Fibroblast of villous mesenchyme (primary cell): ENCODE measurements at regions not wholly inside any gene's neighbourhood (a gene's known extent, or its start where the extent isn't known, plus 50 kb on each side); places are given as distances from the start of the nearest gene placed in this dataset.

Experiments
- DNase-seq: peaks from one replicate; pipeline ENCODE4 v3.0.0-alpha.2; 2010; ENCODE audit warnings: low read depth
- H3K4me3 ChIP-seq: 2 replicates; pipeline ENCODE4 v1.5.1; 2011; ENCODE audit warnings: low read depth, mild to moderate bottlenecking, low read length
- TF ChIP-seq, protein P1 (sequence below): IDR thresholded peaks from 2 replicates; pipeline ENCODE4 v1.5.1; 2012; ENCODE audit warnings: low read depth, mild to moderate bottlenecking, low read length; ENCODE audit not compliant: insufficient read depth

DNA sequence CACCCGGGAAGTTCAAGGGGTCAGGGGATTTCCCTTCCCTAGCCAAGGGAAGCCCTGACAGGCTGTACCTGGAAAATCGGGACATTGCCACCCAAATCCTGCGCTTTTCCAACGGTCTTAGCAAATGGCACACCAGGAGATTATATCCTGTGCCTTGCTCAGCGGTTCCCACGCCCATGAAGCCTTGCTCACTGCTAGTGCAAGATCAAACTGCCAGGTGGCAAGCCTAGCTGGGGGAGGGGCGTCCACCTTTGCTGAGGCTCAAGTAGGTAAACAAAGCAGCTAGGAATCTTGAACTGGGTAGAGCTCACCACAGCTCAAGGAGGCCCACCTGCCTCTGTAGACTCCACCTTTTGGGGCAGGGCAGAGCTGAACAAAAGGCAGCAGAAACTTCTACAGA is 1794.5 kb downstream of the PCDH9 start:
- TF ChIP-seq, protein P1, sequence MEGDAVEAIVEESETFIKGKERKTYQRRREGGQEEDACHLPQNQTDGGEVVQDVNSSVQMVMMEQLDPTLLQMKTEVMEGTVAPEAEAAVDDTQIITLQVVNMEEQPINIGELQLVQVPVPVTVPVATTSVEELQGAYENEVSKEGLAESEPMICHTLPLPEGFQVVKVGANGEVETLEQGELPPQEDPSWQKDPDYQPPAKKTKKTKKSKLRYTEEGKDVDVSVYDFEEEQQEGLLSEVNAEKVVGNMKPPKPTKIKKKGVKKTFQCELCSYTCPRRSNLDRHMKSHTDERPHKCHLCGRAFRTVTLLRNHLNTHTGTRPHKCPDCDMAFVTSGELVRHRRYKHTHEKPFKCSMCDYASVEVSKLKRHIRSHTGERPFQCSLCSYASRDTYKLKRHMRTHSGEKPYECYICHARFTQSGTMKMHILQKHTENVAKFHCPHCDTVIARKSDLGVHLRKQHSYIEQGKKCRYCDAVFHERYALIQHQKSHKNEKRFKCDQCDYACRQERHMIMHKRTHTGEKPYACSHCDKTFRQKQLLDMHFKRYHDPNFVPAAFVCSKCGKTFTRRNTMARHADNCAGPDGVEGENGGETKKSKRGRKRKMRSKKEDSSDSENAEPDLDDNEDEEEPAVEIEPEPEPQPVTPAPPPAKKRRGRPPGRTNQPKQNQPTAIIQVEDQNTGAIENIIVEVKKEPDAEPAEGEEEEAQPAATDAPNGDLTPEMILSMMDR = no peak
- no peak for DNase-seq
- no peak overlapping the region for H3K4me3 ChIP-seq

DNA sequence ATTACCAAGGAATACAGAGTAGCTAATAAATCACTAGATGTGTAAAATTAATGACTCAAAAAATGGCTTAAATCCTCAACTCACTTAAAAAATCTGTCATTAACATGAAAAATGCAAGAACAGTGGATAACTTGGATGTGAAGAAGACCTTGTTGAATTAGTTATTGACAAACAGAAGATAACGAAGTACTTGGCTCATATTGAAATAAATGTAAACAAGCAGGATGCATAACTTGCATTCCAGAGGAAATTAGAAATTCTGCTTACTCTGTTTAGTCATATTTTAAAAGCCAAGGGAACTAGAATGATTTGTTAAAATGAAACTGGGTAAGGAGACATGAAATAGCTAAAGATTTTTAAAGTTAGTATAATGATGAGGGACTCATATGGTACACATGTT is 1812.2 kb downstream of the PCDH9 start:
- DNase-seq = no peak
- TF ChIP-seq, protein P1 = no peak
- no peak overlapping the region for H3K4me3 ChIP-seq

DNA sequence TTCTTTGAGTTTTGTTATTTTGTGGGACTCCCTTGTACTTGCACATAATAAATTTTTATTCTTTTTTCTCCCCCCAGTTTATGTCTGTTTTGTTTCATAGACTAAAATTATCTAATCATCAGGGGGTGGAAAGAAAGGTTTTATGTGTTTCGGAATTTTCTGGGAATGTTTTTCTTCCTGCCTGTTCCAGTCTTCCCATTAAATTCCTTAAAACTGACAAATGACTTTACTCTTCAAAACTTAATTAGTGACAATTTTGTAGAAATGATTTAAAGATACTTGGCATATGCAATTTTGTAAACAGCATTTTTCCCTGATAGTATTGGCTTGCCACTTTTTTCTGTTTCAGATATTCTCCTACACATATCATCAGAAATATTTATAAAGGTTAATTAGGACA is 1813.4 kb downstream of the PCDH9 start:
- H3K4me3 ChIP-seq = no peak overlapping the region
- TF ChIP-seq, protein P1 = no peak
- DNase-seq = no peak

DNA sequence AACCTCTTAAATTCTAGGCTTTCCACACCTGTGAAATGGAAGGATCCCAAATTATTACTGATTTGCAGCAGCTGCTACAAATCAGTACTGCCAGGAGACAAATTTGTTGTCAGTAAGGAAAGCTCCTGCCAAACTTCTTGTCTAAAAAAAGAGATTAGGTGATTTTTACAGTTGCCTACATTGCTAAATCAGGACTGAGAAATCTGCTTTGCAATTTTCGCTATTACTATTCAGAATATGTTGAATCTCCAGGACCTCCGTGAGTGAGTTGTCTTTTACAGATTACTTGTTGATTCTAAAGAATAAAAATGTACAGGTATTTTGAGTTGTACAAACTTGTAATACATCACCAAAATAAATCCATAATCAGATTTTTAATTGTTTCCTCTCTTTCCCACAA is 1815.9 kb downstream of the PCDH9 start:
- TF ChIP-seq, protein P1 = no peak
- no peak for DNase-seq
- H3K4me3 ChIP-seq = no peak overlapping the region

DNA sequence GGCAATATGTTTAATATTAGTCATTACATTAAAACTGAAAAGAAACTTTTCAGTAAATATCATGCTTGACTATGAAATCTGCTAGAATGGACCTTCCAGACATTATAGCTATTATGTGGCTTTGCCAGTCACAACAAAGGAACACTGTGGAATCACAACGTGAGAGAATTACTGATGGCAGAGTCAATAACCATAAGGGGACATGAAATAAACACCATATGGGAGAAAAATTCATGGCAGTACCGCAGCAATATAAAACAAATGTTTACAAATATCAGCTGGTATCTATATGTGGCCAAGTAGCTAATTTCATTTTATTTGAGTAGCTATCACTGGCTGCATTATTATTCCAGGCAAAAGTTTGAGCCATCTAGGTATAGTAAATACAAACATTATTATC is 1818.6 kb downstream of the PCDH9 start:
- no peak for DNase-seq
- TF ChIP-seq, protein P1 = no peak

DNA sequence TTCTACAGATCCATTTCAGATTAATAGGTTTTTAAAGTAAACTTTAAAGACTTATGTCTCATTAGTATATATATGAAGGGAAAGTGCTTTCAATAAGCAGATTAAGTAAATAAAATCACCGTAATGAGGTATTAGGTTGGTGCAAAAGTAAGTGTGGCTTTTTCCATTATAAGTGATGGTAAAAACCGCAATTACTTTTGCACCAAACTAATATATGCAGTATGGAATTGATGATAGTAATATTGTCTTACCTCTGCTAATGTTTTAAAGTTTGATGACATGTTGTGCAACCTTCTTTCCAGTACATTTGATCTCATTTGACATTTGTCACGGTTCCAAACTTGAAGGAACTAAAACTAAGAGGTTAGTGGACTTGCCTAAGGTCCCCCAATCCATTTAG is 1819.3 kb downstream of the PCDH9 start:
- no peak for DNase-seq
- TF ChIP-seq, protein P1 = no peak
- no peak overlapping the region for H3K4me3 ChIP-seq

More for the DNA sequence above, 1818.6 kb downstream of the PCDH9 start:
- no peak overlapping the region for H3K4me3 ChIP-seq

DNA sequence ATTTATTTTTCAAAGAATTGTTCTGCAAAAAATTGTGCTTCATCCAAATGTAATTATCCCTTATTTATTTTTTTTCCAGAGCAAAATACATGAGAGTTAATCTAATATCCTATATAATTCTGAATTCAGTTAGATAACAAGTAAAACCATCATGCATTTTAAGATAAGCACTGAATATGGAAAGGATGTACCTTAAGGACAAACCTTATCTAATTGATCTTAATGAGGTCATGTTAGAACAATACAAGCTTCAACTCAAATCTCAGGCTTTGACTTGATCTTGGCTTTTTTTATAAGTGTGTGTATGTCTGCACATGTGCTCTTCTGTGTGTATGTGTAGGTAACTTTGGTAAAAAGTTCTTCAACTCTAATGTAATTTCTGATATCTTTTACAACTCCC is 1828.8 kb downstream of the PCDH9 start:
- TF ChIP-seq, protein P1 = no peak
- H3K4me3 ChIP-seq = no peak overlapping the region
- DNase-seq = no peak
